Body of pancreas (tissue), 4 donors: ENCODE measurements at regions not wholly inside any gene's neighbourhood (a gene's known extent, or its start where the extent isn't known, plus 50 kb on each side); places are given as distances from the start of the nearest gene placed in this dataset.

ENCODE experiments used
- POLR2A ChIP-seq, 3 donors: fragments of 450-650 bp; IDR thresholded peaks; one replicate each; pipeline ENCODE4 v1.6.1; 2016; ENCODE audit warnings: antibody characterized with exemption in 3 of 3, mild to moderate bottlenecking in 2 of 3
- TF ChIP-seq, protein P1 (sequence below), 7 experiments: fragments of 450-650 bp in 4 of 7; fragments of 200-600 bp in 3 of 7; sonication (generic) in 3 of 7; IDR thresholded peaks; one replicate each; pipeline ENCODE4 v1.5.1; 2016 to 2019; ENCODE audit warnings: antibody characterized with exemption in 7 of 7

DNA sequence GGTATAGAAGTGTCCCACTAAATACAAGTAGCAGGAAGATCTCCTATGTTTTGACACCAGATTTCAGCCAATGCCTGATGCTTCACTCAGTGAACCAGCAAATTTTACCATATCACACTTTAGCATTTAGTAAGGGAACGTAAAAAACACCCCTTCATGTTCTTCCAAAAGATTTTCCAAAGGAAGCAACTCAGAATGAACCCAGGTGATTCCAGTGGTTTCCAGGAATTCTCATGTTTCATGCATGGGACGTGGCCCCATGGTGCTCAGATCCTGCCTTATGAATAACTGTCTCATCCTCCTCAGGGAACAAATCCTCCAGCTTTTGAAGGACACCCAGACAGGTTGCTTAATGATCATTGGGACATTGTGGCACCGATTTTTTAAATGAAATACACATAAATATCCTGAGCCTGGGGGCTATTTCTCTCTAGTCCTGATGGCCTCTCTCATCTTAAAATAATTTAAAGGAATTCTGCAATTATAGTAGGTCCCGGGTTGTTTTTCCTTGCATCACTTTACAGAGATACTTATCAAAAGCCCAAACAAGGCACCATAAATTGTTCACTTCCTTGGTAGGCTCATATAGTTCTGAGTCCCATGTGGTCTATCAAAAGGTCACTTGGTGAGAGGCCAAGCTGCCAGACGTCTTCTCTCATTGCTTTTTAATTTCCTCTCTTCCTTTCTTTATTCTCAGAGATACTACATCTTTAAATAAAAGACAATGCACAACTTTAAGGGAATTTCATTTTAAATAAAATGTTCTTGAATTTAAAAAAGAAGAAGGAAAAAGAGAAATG, 261.0 kb downstream of the ZNF516 start:
- TF ChIP-seq, protein P1, sequence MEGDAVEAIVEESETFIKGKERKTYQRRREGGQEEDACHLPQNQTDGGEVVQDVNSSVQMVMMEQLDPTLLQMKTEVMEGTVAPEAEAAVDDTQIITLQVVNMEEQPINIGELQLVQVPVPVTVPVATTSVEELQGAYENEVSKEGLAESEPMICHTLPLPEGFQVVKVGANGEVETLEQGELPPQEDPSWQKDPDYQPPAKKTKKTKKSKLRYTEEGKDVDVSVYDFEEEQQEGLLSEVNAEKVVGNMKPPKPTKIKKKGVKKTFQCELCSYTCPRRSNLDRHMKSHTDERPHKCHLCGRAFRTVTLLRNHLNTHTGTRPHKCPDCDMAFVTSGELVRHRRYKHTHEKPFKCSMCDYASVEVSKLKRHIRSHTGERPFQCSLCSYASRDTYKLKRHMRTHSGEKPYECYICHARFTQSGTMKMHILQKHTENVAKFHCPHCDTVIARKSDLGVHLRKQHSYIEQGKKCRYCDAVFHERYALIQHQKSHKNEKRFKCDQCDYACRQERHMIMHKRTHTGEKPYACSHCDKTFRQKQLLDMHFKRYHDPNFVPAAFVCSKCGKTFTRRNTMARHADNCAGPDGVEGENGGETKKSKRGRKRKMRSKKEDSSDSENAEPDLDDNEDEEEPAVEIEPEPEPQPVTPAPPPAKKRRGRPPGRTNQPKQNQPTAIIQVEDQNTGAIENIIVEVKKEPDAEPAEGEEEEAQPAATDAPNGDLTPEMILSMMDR (IDR thresholded peaks at IDR 0.05) = no peak
- TF ChIP-seq POLR2A (IDR thresholded peaks at IDR 0.05) = no peak
